Heart left ventricle (tissue), 13 donors: ENCODE measurements at regions not wholly inside any gene's neighbourhood (a gene's known extent, or its start where the extent isn't known, plus 50 kb on each side); places are given as distances from the start of the nearest gene placed in this dataset.

Experiments used
- CTCF ChIP-seq, 12 donors: fragments of 200-600 bp; sonication (generic) in 4 of 12; IDR thresholded peaks; one replicate each; pipeline versions ENCODE4 v1.5.0 to v1.8.0; 2018 to 2022; ENCODE audit warnings: antibody characterized with exemption in 12 of 12, mild to moderate bottlenecking in 5 of 12
- POLR2A ChIP-seq, 2 donors: fragments of 450-650 bp; IDR thresholded peaks; one replicate each; pipeline ENCODE4 v1.6.1; 2017; ENCODE audit warnings: antibody characterized with exemption in 2 of 2, mild to moderate bottlenecking in 2 of 2, moderate library complexity in 2 of 2
- donor health status: ischemic (EF 13 %, LVEDD 7.1; RV severe dilation, severe dysfunction).
- donor health status: DM: no; HTN: yes; CAD: no.
- donor health status: DM: no; HTN: no; CAD: no.
- donor health status: ischemic (EF 25% LVEDD 6.9; RV normal size, moderate dysfunction).
- donor health status: ischemic (EF 25% LVEDD 5.7; RV mildly dilated, moderate dysfunction).
- donor health status: ischemic (EF 35%, LVEDD 5.7; RV mildly dilated, moderate dysfunction).
- donor health status: nonischemic (EF 11% LVEDD 7.7; RV severe dilation, severe dysfunction).
- donor health status: DM: yes; HTN: yes; CAD: no.
- donor health status: PGD.
- donor health status: ischemic (EF 29% LVEDD 5.4; RV normal size, mild dysfunction).
- donor health status: nonischemic (EF 23%, LVEDD 6.1; RV moderate dilation, normal function).

- no peak for TF ChIP-seq CTCF (IDR thresholded peaks at IDR 0.05)
- TF ChIP-seq POLR2A (IDR thresholded peaks at IDR 0.05): no peak
These were observed 306.7 kb downstream of the NUAK1 start for GRCh38 chr12:105832021-105832420.
